ENCODE measurements at regions not wholly inside any gene's neighbourhood (a gene's known extent, or its start where the extent isn't known, plus 50 kb on each side); places are given as distances from the start of the nearest gene placed in this dataset.

- DNase-seq (peak; percentile 31), ATAC-seq (no peak)
- Histone ChIP-seq H3K36me3 (ENCODE audit: low read depth, low read length) (no peaks in the 10 kb centered on the region), H3K27ac (ENCODE audit: low read length) (no peak overlapping the region), H4K20me1 (ENCODE audit: low read length) (no peaks in the 10 kb centered on the region), H3K79me2 (ENCODE audit: low read length) (no peaks in the 10 kb centered on the region), H3K9me3 (ENCODE audit: low read length) (no peaks in the 10 kb centered on the region), H3K4me3 (ENCODE audit: low read length) (no peak overlapping the region), H2AFZ (ENCODE audit: low read length) (no peak overlapping the region), H3K4me1 (ENCODE audit: insufficient read depth, low read length) (no peaks in the 10 kb centered on the region), H3K9ac (ENCODE audit: low read length) (no peak overlapping the region), H3K4me2 (ENCODE audit: low read length) (no peak overlapping the region), H3K9me2 (replicated peaks; ENCODE audit: low read length) (no peaks in the 10 kb centered on the region), H3F3A (ENCODE audit: low read length, unreplicated experiment) (no peaks in the 10 kb centered on the region), H3K27me3 (ENCODE audit: low read length) (no peaks in the 10 kb centered on the region)
- POLR2A ChIA-PET (ENCODE audit: unreplicated experiment) = no interaction called here
- no TSS peak for BruUV-seq (replicated peaks)
- intact Hi-C loops (cut with micrococcal nuclease) = no loop called here
- CTCF ChIA-PET = no interaction called here
- TF ChIP-seq EZH2phosphoT487 (IDR thresholded peaks at IDR 0.05; ENCODE audit: borderline replicate concordance, low read length) (no peak), EZH2 (IDR thresholded peaks at IDR 0.05; ENCODE audit: low read length, unreplicated experiment) (no peak), CTCF (conservative IDR thresholded peaks at IDR 0.05; ENCODE audit: low read depth, low read length) (no peak)
These were observed 384.7 kb upstream of the ACVR2A start for GRCh38 chr2:147460155-147460554.

- TF ChIP-seq EZH2 (IDR thresholded peaks at IDR 0.05; ENCODE audit: low read length, unreplicated experiment) = no peak
- no peak for TF ChIP-seq EZH2phosphoT487 (IDR thresholded peaks at IDR 0.05; ENCODE audit: borderline replicate concordance, low read length)
- no peak for TF ChIP-seq CTCF (conservative IDR thresholded peaks at IDR 0.05; ENCODE audit: low read depth, low read length)
- BruUV-seq (replicated peaks) = no TSS peak
- H3K79me2 ChIP-seq (ENCODE audit: low read length) = no peaks in the 10 kb centered on the region
- no peaks in the 10 kb centered on the region for H4K20me1 ChIP-seq (ENCODE audit: low read length)
- intact Hi-C loops (cut with micrococcal nuclease) = no loop called here
- H2AFZ ChIP-seq (ENCODE audit: low read length) = no peak overlapping the region
- H3K4me3 ChIP-seq (ENCODE audit: low read length) = no peak overlapping the region
- no peaks in the 10 kb centered on the region for H3K9me2 ChIP-seq (replicated peaks; ENCODE audit: low read length)
- no peak overlapping the region for H3K4me2 ChIP-seq (ENCODE audit: low read length)
- H3K9me3 ChIP-seq (ENCODE audit: low read length) = no peaks in the 10 kb centered on the region
- no peaks in the 10 kb centered on the region for H3K4me1 ChIP-seq (ENCODE audit: insufficient read depth, low read length)
- no peaks in the 10 kb centered on the region for H3F3A ChIP-seq (ENCODE audit: low read length, unreplicated experiment)
- H3K27ac ChIP-seq (ENCODE audit: low read length) = no peak overlapping the region
- no peak overlapping the region for H3K9ac ChIP-seq (ENCODE audit: low read length)
- CTCF ChIA-PET = no interaction called here
- no peaks in the 10 kb centered on the region for H3K27me3 ChIP-seq (ENCODE audit: low read length)
- ATAC-seq (no peak), DNase-seq (no peak)
- POLR2A ChIA-PET (ENCODE audit: unreplicated experiment) = no interaction called here
- no peaks in the 10 kb centered on the region for H3K36me3 ChIP-seq (ENCODE audit: low read depth, low read length)
These were observed 388.1 kb upstream of the ACVR2A start for GRCh38 chr2:147456779-147457178.

GRCh38 chr2:147451902-147452515 is 392.8 kb upstream of the ACVR2A start:
- TF ChIP-seq EZH2 (IDR thresholded peaks at IDR 0.05; ENCODE audit: low read length, unreplicated experiment) = no peak
- no peak for TF ChIP-seq EZH2phosphoT487 (IDR thresholded peaks at IDR 0.05; ENCODE audit: borderline replicate concordance, low read length)
- TF ChIP-seq CTCF (conservative IDR thresholded peaks at IDR 0.05; ENCODE audit: low read depth, low read length) = peak; percentile 23; the same call in 1 of the 2 replicates
- H3K36me3 ChIP-seq (ENCODE audit: low read depth, low read length) = no peaks in the 10 kb centered on the region
- ATAC-seq (no peak), DNase-seq (no peak)
- no peaks in the 10 kb centered on the region for H3K9me3 ChIP-seq (ENCODE audit: low read length)
- no peak overlapping the region for H3K27ac ChIP-seq (ENCODE audit: low read length)
- ChIA-PET POLR2A (ENCODE audit: unreplicated experiment) (no interaction called here), CTCF (no interaction called here)
- intact Hi-C loops (cut with micrococcal nuclease) = no loop called here
- no peaks in the 10 kb centered on the region for H3K4me1 ChIP-seq (ENCODE audit: insufficient read depth, low read length)
- H3K27me3 ChIP-seq (ENCODE audit: low read length) = no peaks in the 10 kb centered on the region
- H3K4me2 ChIP-seq (ENCODE audit: low read length) = no peak overlapping the region
- H2AFZ ChIP-seq (ENCODE audit: low read length) = no peak overlapping the region
- no peaks in the 10 kb centered on the region for H3K79me2 ChIP-seq (ENCODE audit: low read length)
- H3K9ac ChIP-seq (ENCODE audit: low read length) = no peak overlapping the region
- H3F3A ChIP-seq (ENCODE audit: low read length, unreplicated experiment) = no peaks in the 10 kb centered on the region
- no peaks in the 10 kb centered on the region for H4K20me1 ChIP-seq (ENCODE audit: low read length)
- no TSS peak for BruUV-seq (replicated peaks)
- no peaks in the 10 kb centered on the region for H3K9me2 ChIP-seq (replicated peaks; ENCODE audit: low read length)
- no peak overlapping the region for H3K4me3 ChIP-seq (ENCODE audit: low read length)

Data from PC-3 (cell line).